ENCODE measurements at regions not wholly inside any gene's neighbourhood (a gene's known extent, or its start where the extent isn't known, plus 50 kb on each side); places are given as distances from the start of the nearest gene placed in this dataset.

DNA sequence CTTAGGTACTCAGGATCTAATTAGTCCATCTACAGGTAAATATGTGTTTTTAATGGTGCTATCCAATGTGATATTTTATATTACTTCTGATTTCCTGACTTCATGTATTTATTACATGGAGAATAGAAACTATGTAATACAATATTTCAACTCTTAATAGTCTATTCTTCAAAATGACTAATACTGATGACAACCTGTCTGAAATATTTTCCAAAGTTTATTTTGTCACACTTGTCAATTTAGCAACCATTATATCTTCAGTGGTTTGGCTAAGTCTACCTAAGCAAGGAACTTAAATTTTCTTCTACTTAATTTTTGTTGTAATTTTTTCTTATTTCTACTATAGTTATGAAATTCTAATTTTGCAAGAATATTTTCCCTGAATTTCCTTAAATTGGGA lies 55.0 kb upstream of the CNTN5 start:
- H3K4ac ChIP-seq (ENCODE audit: low read depth, low read length), result no peak overlapping the region
- H3K4me3 Mint-ChIP-seq, result no peak overlapping the region
- no peak overlapping the region for H4K91ac ChIP-seq (ENCODE audit: insufficient read length, low read depth, low read length)
- H3K9me3 ChIP-seq (ENCODE audit: control insufficient read depth, low read depth, low read length), result no peaks in the 10 kb centered on the region
- H3K27me3 ChIP-seq (ENCODE audit: insufficient read depth, low read length), result no peaks in the 10 kb centered on the region
- H4K5ac ChIP-seq (ENCODE audit: insufficient read length, low read depth, low read length), result no peak overlapping the region
- no peak overlapping the region for H2AK5ac ChIP-seq (ENCODE audit: insufficient read length, low read length)
- no peak overlapping the region for H3K23ac ChIP-seq (ENCODE audit: insufficient read length, low read depth, low read length)
- no peaks in the 10 kb centered on the region for H3K79me1 ChIP-seq (ENCODE audit: insufficient read depth, low read depth, low read length, poor library complexity, severe bottlenecking)
- no peak overlapping the region for H3K56ac ChIP-seq (ENCODE audit: insufficient read length, low read depth, low read length)
- H3K4me1 Mint-ChIP-seq, result peaks cover 6% of the 10 kb centered on the region in 2 experiments
- H3T11ph ChIP-seq (ENCODE audit: low read length), result no peak overlapping the region
- DNase-seq, result no peak
- H3K36me3 Mint-ChIP-seq (ENCODE audit: insufficient read depth in 1 of 3, low read depth in 3 of 3), result no peaks in the 10 kb centered on the region
- H3K4me2 ChIP-seq (ENCODE audit: insufficient read depth, insufficient read length, low read length), result no peak overlapping the region
- H4K8ac ChIP-seq (replicated peaks; ENCODE audit: insufficient read length, low read depth, low read length), result no peak overlapping the region
- H2BK120ac ChIP-seq (ENCODE audit: low read depth, low read length, poor library complexity, severe bottlenecking), result no peak overlapping the region
- no peaks in the 10 kb centered on the region for H3K23me2 ChIP-seq (ENCODE audit: insufficient read length, low read depth, low read length, poor library complexity, severe bottlenecking)
- no peaks in the 10 kb centered on the region for H3K79me2 ChIP-seq (ENCODE audit: insufficient read depth, low read length)
- H3K4me1 ChIP-seq (ENCODE audit: insufficient read depth, low read length), result no peaks in the 10 kb centered on the region
- no peak overlapping the region for H2AFZ ChIP-seq (ENCODE audit: low read length)
- no peak overlapping the region for H2BK12ac ChIP-seq (ENCODE audit: insufficient read length, low read depth, low read length)
- H3K9me3 Mint-ChIP-seq, result no peaks in the 10 kb centered on the region
- no peak overlapping the region for H2BK15ac ChIP-seq (ENCODE audit: low read depth, low read length)
- no peaks in the 10 kb centered on the region for H3K27me3 Mint-ChIP-seq (ENCODE audit: low read depth)
- no peak overlapping the region for H3K18ac ChIP-seq (ENCODE audit: insufficient read length, low read depth, low read length)
- no peak overlapping the region for H2BK5ac ChIP-seq (ENCODE audit: insufficient read length, low read length)
- no peak overlapping the region for H3K27ac Mint-ChIP-seq
- H3K27ac ChIP-seq (ENCODE audit: insufficient read length, low read depth, low read length), result no peak overlapping the region
- TF ChIP-seq, protein P1, sequence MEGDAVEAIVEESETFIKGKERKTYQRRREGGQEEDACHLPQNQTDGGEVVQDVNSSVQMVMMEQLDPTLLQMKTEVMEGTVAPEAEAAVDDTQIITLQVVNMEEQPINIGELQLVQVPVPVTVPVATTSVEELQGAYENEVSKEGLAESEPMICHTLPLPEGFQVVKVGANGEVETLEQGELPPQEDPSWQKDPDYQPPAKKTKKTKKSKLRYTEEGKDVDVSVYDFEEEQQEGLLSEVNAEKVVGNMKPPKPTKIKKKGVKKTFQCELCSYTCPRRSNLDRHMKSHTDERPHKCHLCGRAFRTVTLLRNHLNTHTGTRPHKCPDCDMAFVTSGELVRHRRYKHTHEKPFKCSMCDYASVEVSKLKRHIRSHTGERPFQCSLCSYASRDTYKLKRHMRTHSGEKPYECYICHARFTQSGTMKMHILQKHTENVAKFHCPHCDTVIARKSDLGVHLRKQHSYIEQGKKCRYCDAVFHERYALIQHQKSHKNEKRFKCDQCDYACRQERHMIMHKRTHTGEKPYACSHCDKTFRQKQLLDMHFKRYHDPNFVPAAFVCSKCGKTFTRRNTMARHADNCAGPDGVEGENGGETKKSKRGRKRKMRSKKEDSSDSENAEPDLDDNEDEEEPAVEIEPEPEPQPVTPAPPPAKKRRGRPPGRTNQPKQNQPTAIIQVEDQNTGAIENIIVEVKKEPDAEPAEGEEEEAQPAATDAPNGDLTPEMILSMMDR (conservative IDR thresholded peaks at IDR 0.05), result no peak
- no peak overlapping the region for H3K14ac ChIP-seq (ENCODE audit: insufficient read depth, low read length)
- no peak overlapping the region for H3K9ac ChIP-seq (ENCODE audit: extremely low read depth, insufficient read length, low read length)
- no peak overlapping the region for H2BK20ac ChIP-seq (ENCODE audit: low read depth, low read length, poor library complexity, severe bottlenecking)
- no peaks in the 10 kb centered on the region for H4K20me1 ChIP-seq (ENCODE audit: control insufficient read depth, insufficient read depth, insufficient read length)
